NCI-H1930 (cell line): ENCODE measurements at regions not wholly inside any gene's neighbourhood (a gene's known extent, or its start where the extent isn't known, plus 50 kb on each side); places are given as distances from the start of the nearest gene placed in this dataset.
"Not testable (repeated sequence)": the region's sequence is repeated elsewhere in the genome, so short reads cannot be mapped to it uniquely, and the experiment has no call there.

Experiments
- DNase-seq, 2 experiments: peaks; one replicate each; lab custom pipeline; 2025; lab: John Stamatoyannopoulos, UW

- DNase-seq, result no peak
Observed at GRCh38 chr1:200282497-200283122, 127.2 kb downstream of the ZNF281 start.

- no peak for DNase-seq
Observed at GRCh38 chr1:200281201-200281835, 128.5 kb downstream of the ZNF281 start.

- DNase-seq, result no peak
Observed at GRCh38 chr1:200279810-200280411, 129.9 kb downstream of the ZNF281 start.

- no peak for DNase-seq
Observed at GRCh38 chr1:200275816-200276453, 133.9 kb downstream of the ZNF281 start.

- no peak for DNase-seq
Observed at GRCh38 chr1:200275415-200275814, 134.4 kb downstream of the ZNF281 start.

GRCh38 chr1:200274116-200274515 lies 135.7 kb downstream of the ZNF281 start:
- DNase-seq, result no peak

- no peak for DNase-seq
Observed at GRCh38 chr1:200272481-200273068, 137.3 kb downstream of the ZNF281 start.

GRCh38 chr1:200269256-200269655 lies 140.6 kb downstream of the ZNF281 start:
- DNase-seq, result no peak

GRCh38 chr1:200267937-200268336 lies 141.9 kb downstream of the ZNF281 start:
- DNase-seq, result no peak

GRCh38 chr1:200267458-200267857 lies 142.4 kb downstream of the ZNF281 start:
- no peak for DNase-seq

- DNase-seq, result no peak
Observed at GRCh38 chr1:200266871-200267270, 143.0 kb downstream of the ZNF281 start.

- DNase-seq, result no peak
Observed at GRCh38 chr1:200265881-200266280, 144.0 kb downstream of the ZNF281 start.

GRCh38 chr1:200265104-200265503 lies 144.7 kb downstream of the ZNF281 start:
- no peak for DNase-seq

- no peak for DNase-seq
Observed at GRCh38 chr1:200263203-200263602, 146.6 kb downstream of the ZNF281 start.

- DNase-seq, result no peak
Observed at GRCh38 chr1:200262326-200262965, 147.4 kb downstream of the ZNF281 start.

GRCh38 chr1:200260597-200261335 lies 149.1 kb downstream of the ZNF281 start:
- no peak for DNase-seq

GRCh38 chr1:200258447-200259375 lies 151.1 kb downstream of the ZNF281 start:
- no peak for DNase-seq

- no peak for DNase-seq
Observed at GRCh38 chr1:200257235-200257634, 152.6 kb downstream of the ZNF281 start.

- not testable (repeated sequence) for DNase-seq
Observed at GRCh38 chr1:200254602-200255001, 155.2 kb downstream of the ZNF281 start.

- DNase-seq, result no peak
Observed at GRCh38 chr1:200253774-200254495, 155.9 kb downstream of the ZNF281 start.
